ENCODE measurements at regions not wholly inside any gene's neighbourhood (a gene's known extent, or its start where the extent isn't known, plus 50 kb on each side); places are given as distances from the start of the nearest gene placed in this dataset.
"Not testable (repeated sequence)": the region's sequence is repeated elsewhere in the genome, so short reads cannot be mapped to it uniquely, and the experiment has no call there.

- no peaks in the 10 kb centered on the region for H3K9me3 Mint-ChIP-seq
- no peaks in the 10 kb centered on the region for H3K4me1 Mint-ChIP-seq
- H3K27me3 Mint-ChIP-seq (ENCODE audit: low read depth) = no peaks in the 10 kb centered on the region
- TF ChIP-seq, protein P1, sequence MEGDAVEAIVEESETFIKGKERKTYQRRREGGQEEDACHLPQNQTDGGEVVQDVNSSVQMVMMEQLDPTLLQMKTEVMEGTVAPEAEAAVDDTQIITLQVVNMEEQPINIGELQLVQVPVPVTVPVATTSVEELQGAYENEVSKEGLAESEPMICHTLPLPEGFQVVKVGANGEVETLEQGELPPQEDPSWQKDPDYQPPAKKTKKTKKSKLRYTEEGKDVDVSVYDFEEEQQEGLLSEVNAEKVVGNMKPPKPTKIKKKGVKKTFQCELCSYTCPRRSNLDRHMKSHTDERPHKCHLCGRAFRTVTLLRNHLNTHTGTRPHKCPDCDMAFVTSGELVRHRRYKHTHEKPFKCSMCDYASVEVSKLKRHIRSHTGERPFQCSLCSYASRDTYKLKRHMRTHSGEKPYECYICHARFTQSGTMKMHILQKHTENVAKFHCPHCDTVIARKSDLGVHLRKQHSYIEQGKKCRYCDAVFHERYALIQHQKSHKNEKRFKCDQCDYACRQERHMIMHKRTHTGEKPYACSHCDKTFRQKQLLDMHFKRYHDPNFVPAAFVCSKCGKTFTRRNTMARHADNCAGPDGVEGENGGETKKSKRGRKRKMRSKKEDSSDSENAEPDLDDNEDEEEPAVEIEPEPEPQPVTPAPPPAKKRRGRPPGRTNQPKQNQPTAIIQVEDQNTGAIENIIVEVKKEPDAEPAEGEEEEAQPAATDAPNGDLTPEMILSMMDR (IDR thresholded peaks at IDR 0.05; ENCODE audit: unreplicated experiment in 3 of 3) = no peak
- no peak overlapping the region for H3K4me3 Mint-ChIP-seq
- H3K27ac Mint-ChIP-seq = no peak overlapping the region
- H3K36me3 Mint-ChIP-seq (ENCODE audit: low read depth) = no peaks in the 10 kb centered on the region
Observed at GRCh38 chr7:49660170-49660783, 113.2 kb upstream of the VWC2 start.

- Mint-ChIP-seq H3K27ac (no peak overlapping the region), H3K4me3 (no peak overlapping the region), H3K4me1 (no peaks in the 10 kb centered on the region), H3K27me3 (ENCODE audit: low read depth) (no peaks in the 10 kb centered on the region), H3K9me3 (peaks cover 3% of the 10 kb centered on the region), H3K36me3 (ENCODE audit: low read depth) (no peaks in the 10 kb centered on the region)
- TF ChIP-seq, protein P1 (IDR thresholded peaks at IDR 0.05; ENCODE audit: unreplicated experiment in 3 of 3) = no peak
Observed at GRCh38 chr7:49660976-49661375, 112.5 kb upstream of the VWC2 start.

DNA sequence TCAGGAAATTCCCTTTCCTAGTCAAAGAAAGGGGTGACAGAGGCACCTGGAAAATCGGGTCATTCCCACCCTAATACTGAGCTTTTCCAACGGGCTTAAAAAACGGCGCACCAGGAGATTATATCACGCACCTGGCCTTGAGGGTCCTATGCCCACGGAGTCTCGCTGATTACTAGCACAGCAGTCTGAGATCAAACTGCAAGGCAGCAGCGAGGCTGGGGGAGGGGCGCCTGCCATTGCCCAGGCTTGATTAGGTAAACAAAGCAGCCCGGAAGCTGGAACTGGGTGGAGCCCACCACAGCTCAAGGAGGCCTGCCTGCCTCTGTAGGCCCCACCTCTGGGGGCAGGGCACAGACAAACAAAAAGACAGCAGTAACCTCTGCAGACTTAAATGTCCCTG lies 107.5 kb upstream of the VWC2 start:
- H3K9me3 Mint-ChIP-seq; H3K36me3 Mint-ChIP-seq (ENCODE audit: low read depth); H3K4me1 Mint-ChIP-seq; H3K27ac Mint-ChIP-seq; H3K4me3 Mint-ChIP-seq; H3K27me3 Mint-ChIP-seq (ENCODE audit: low read depth): not testable (repeated sequence)

- no peaks in the 10 kb centered on the region for H3K27me3 Mint-ChIP-seq (ENCODE audit: low read depth)
- no peak overlapping the region for H3K27ac Mint-ChIP-seq
- no peaks in the 10 kb centered on the region for H3K4me1 Mint-ChIP-seq
- TF ChIP-seq, protein P1 (IDR thresholded peaks at IDR 0.05; ENCODE audit: unreplicated experiment in 3 of 3) = no peak
- peaks cover 6% of the 10 kb centered on the region for H3K9me3 Mint-ChIP-seq
- no peaks in the 10 kb centered on the region for H3K36me3 Mint-ChIP-seq (ENCODE audit: low read depth)
- H3K4me3 Mint-ChIP-seq = no peak overlapping the region
Observed at GRCh38 chr7:49666764-49667163, 106.7 kb upstream of the VWC2 start.

DNA sequence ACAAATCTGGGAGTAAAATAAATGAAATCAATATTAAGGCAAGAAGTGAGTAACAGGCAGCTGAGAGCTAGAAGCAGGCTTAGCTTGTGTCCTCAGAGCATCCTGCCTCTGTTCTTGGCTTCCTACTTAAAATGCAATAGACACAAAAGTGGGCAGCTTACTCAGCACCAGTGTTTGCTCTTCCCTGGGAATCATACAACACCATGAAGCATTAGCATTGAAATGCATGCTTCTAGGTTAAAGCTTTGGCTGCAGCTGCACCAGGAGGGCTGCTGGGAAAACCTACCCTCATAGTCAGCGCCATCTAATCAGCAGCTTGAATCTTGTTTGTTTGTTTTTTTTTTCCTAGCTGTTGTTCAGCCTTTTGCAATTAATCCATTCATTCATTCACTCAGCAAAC lies 104.2 kb upstream of the VWC2 start:
- Mint-ChIP-seq H3K36me3 (ENCODE audit: low read depth) (no peaks in the 10 kb centered on the region), H3K4me1 (no peaks in the 10 kb centered on the region), H3K27me3 (ENCODE audit: low read depth) (no peaks in the 10 kb centered on the region), H3K4me3 (no peak overlapping the region), H3K27ac (no peak overlapping the region), H3K9me3 (peaks cover 6% of the 10 kb centered on the region)
- TF ChIP-seq, protein P1 (IDR thresholded peaks at IDR 0.05; ENCODE audit: unreplicated experiment in 3 of 3) = no peak

- TF ChIP-seq, protein P1 (IDR thresholded peaks at IDR 0.05; ENCODE audit: unreplicated experiment in 3 of 3) = no peak
- Mint-ChIP-seq H3K27ac (no peak overlapping the region), H3K4me1 (no peaks in the 10 kb centered on the region), H3K4me3 (no peak overlapping the region), H3K27me3 (ENCODE audit: low read depth) (no peaks in the 10 kb centered on the region), H3K9me3 (peaks cover 6% of the 10 kb centered on the region), H3K36me3 (ENCODE audit: low read depth) (no peaks in the 10 kb centered on the region)
Observed at GRCh38 chr7:49669692-49670260, 103.7 kb upstream of the VWC2 start.

All from nephron (organoid).